Neural progenitor cell (in vitro differentiated cells): ENCODE measurements at regions not wholly inside any gene's neighbourhood (a gene's known extent, or its start where the extent isn't known, plus 50 kb on each side); places are given as distances from the start of the nearest gene placed in this dataset.
"Not testable (repeated sequence)": the region's sequence is repeated elsewhere in the genome, so short reads cannot be mapped to it uniquely, and the experiment has no call there.

ENCODE experiments used
- CTCF ChIP-seq: fragments of 200-600 bp; sonication (generic); IDR thresholded peaks from 2 replicates; pipeline ENCODE4 v1.5.1; 2017; ENCODE audit warnings: antibody characterized with exemption, mild to moderate bottlenecking
- EZH2 ChIP-seq: fragments of 200-600 bp; sonication (generic); IDR thresholded peaks from 2 replicates; pipeline ENCODE4 v1.6.1; 2017; ENCODE audit warnings: antibody characterized with exemption, mild to moderate bottlenecking, moderate library complexity

- not testable (repeated sequence) for TF ChIP-seq EZH2, CTCF
Measured at GRCh38 chr11:67873223-67873622, 130.7 kb downstream of the UNC93B1 start.
